Smooth muscle cell (in vitro differentiated cells): ENCODE measurements at regions not wholly inside any gene's neighbourhood (a gene's known extent, or its start where the extent isn't known, plus 50 kb on each side); places are given as distances from the start of the nearest gene placed in this dataset.

ENCODE experiments used
- DNase-seq: peaks from one replicate; lab custom pipeline; 2025; ENCODE audit not compliant: unreplicated experiment; lab: John Stamatoyannopoulos, UW
- H2AFZ ChIP-seq: fragments of 200-600 bp; sonication (generic); 2 replicates; pipeline ENCODE4 v1.6.0; 2016; ENCODE audit warnings: antibody characterized with exemption, low read depth, mild to moderate bottlenecking
- H3F3A ChIP-seq: fragments of 200-600 bp; sonication (generic); 2 replicates; pipeline ENCODE4 v1.6.0; 2017; ENCODE audit warnings: antibody characterized with exemption, low read depth
- H3K27ac ChIP-seq: fragments of 200-600 bp; sonication (generic); 2 replicates; pipeline ENCODE4 v1.5.1; 2016; ENCODE audit warnings: low read depth, mild to moderate bottlenecking
- H3K27me3 ChIP-seq: fragments of 200-600 bp; sonication (generic); 2 replicates; pipeline ENCODE4 v1.6.1; 2016; ENCODE audit warnings: low read depth, mild to moderate bottlenecking
- H3K36me3 ChIP-seq: fragments of 200-600 bp; sonication (generic); 2 replicates; pipeline ENCODE4 v1.5.1; 2016; ENCODE audit warnings: low read depth
- H3K4me1 ChIP-seq: fragments of 200-600 bp; sonication (generic); 2 replicates; pipeline ENCODE4 v1.5.1; 2016; ENCODE audit warnings: low read depth
- H3K4me2 ChIP-seq: fragments of 200-600 bp; sonication (generic); 2 replicates; pipeline ENCODE4 v1.6.0; 2016; ENCODE audit warnings: mild to moderate bottlenecking
- H3K4me3 ChIP-seq: fragments of 200-600 bp; sonication (generic); 2 replicates; pipeline ENCODE4 v1.5.1; 2016; ENCODE audit warnings: mild to moderate bottlenecking
- H3K79me2 ChIP-seq: fragments of 200-600 bp; sonication (generic); 2 replicates; pipeline ENCODE4 v1.6.0; 2016; ENCODE audit warnings: low read depth, mild to moderate bottlenecking
- H3K9ac ChIP-seq: fragments of 200-600 bp; sonication (generic); 2 replicates; pipeline ENCODE4 v1.6.0; 2016; ENCODE audit warnings: low read depth
- H3K9me3 ChIP-seq: fragments of 200-600 bp; sonication (generic); replicated peaks from 2 replicates; pipeline ENCODE4 v1.5.1; 2016; ENCODE audit warnings: low read depth
- H4K20me1 ChIP-seq: fragments of 200-600 bp; sonication (generic); 2 replicates; pipeline ENCODE4 v1.6.0; 2016; ENCODE audit warnings: low read depth
- WGBS: methylation state at CpG from one replicate; pipeline ENCODE4 v1.1.7; 2016; ENCODE audit warnings: low lambda C conversion rate; 5-methylcytosine and 5-hydroxymethylcytosine counted together
- TF ChIP-seq, protein P1 (sequence below): fragments of 200-600 bp; sonication (generic); IDR thresholded peaks from 2 replicates; pipeline ENCODE4 v1.5.1; 2017; ENCODE audit warnings: borderline replicate concordance, mild to moderate bottlenecking, antibody characterized with exemption; ENCODE audit not compliant: insufficient read depth, poor library complexity, severe bottlenecking

DNA sequence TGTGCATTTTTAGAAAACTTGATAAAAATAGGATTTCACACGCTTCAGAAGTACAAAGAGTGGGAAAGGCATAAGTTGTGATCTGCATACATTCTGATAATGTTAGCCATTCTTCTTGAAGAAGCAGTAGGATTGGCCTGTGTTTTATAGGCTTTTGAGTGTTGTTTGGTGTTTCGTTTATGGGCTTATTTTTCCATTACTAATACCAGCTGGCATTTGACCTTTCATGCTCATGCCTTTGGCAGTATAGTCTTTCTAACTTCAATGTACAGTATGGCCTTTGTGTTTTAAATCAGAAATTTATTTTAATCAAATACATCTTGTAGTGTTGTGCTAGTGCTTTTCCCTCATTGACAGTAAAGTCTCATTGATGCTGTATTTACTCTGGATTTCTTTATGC lies 51.5 kb upstream of the SLC4A4 start:
- H3K9ac ChIP-seq = no peak overlapping the region
- H3K36me3 ChIP-seq = no peaks in the 10 kb centered on the region
- DNase-seq = no peak
- no peaks in the 10 kb centered on the region for H3K4me1 ChIP-seq
- H3K4me3 ChIP-seq = no peak overlapping the region
- no peaks in the 10 kb centered on the region for H3K27me3 ChIP-seq
- H3K27ac ChIP-seq = no peak overlapping the region
- no peak overlapping the region for H2AFZ ChIP-seq
- no peaks in the 10 kb centered on the region for H3K79me2 ChIP-seq
- peak overlapping the region; percentile 3 for H3K4me2 ChIP-seq
- WGBS = 46% methylated on average over 2 of the region's 2 CpGs
- TF ChIP-seq, protein P1, sequence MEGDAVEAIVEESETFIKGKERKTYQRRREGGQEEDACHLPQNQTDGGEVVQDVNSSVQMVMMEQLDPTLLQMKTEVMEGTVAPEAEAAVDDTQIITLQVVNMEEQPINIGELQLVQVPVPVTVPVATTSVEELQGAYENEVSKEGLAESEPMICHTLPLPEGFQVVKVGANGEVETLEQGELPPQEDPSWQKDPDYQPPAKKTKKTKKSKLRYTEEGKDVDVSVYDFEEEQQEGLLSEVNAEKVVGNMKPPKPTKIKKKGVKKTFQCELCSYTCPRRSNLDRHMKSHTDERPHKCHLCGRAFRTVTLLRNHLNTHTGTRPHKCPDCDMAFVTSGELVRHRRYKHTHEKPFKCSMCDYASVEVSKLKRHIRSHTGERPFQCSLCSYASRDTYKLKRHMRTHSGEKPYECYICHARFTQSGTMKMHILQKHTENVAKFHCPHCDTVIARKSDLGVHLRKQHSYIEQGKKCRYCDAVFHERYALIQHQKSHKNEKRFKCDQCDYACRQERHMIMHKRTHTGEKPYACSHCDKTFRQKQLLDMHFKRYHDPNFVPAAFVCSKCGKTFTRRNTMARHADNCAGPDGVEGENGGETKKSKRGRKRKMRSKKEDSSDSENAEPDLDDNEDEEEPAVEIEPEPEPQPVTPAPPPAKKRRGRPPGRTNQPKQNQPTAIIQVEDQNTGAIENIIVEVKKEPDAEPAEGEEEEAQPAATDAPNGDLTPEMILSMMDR = no peak
- no peaks in the 10 kb centered on the region for H3F3A ChIP-seq
- H3K9me3 ChIP-seq = no peaks in the 10 kb centered on the region
- H4K20me1 ChIP-seq = no peaks in the 10 kb centered on the region

DNA sequence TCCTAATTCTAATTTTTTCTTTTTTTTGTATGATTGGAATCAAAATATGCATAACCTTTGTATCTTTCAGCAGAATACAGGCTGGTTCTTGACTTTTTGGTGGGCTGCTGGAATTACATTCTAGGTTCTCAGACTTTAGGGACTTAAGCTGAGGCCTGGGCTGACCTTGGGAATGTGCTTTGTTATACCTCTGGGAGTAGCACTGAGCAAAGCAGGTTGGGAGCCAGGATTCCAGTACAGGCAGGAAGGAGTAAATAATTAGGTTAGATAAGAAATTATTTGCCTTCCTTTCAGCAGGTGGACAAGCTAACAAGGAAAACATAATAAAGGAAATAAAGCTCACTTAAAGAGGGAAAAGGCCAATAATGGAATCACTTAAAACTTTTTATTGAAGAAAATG lies 49.9 kb upstream of the SLC4A4 start:
- H3K4me3 ChIP-seq = no peak overlapping the region
- no peaks in the 10 kb centered on the region for H3K27me3 ChIP-seq
- no peak overlapping the region for H2AFZ ChIP-seq
- no peaks in the 10 kb centered on the region for H4K20me1 ChIP-seq
- H3K27ac ChIP-seq = no peak overlapping the region
- no peaks in the 10 kb centered on the region for H3K36me3 ChIP-seq
- no peaks in the 10 kb centered on the region for H3K79me2 ChIP-seq
- TF ChIP-seq, protein P1 = no peak
- H3K4me1 ChIP-seq = no peaks in the 10 kb centered on the region
- no peaks in the 10 kb centered on the region for H3F3A ChIP-seq
- H3K4me2 ChIP-seq = no peak overlapping the region
- H3K9me3 ChIP-seq = no peaks in the 10 kb centered on the region
- H3K9ac ChIP-seq = no peak overlapping the region
- DNase-seq = no peak
